Ascending aorta (tissue), 2 donors: ENCODE measurements at regions not wholly inside any gene's neighbourhood (a gene's known extent, or its start where the extent isn't known, plus 50 kb on each side); places are given as distances from the start of the nearest gene placed in this dataset.
A peak's percentile ranks its signal among the peaks of the same experiment; 100 is the strongest.

Source experiments
- DNase-seq, 2 donors: peaks; one replicate each; pipeline ENCODE4 v3.0.0-alpha.2; 2019; ENCODE audit warnings: low spot score in 2 of 2
- H3K27ac ChIP-seq, 2 donors: fragments of 200-600 bp; sonication (generic); one replicate each; pipeline ENCODE4 v1.5.1; 2016 to 2017; ENCODE audit warnings: mild to moderate bottlenecking in 1 of 2
- H3K27me3 ChIP-seq: fragments of 200-600 bp; sonication (generic); one replicate; pipeline ENCODE4 v1.5.1; 2017
- H3K36me3 ChIP-seq, 2 donors: fragments of 200-600 bp; sonication (generic); one replicate each; pipeline ENCODE4 v1.5.1; 2016
- H3K4me1 ChIP-seq, 2 donors: fragments of 200-600 bp; sonication (generic); one replicate each; pipeline ENCODE4 v1.5.1; 2016 to 2017; ENCODE audit warnings: mild to moderate bottlenecking in 1 of 2
- H3K4me3 ChIP-seq, 2 donors: fragments of 200-600 bp; sonication (generic); one replicate each; pipeline ENCODE4 v1.5.1; 2016 to 2017; ENCODE audit warnings: mild to moderate bottlenecking in 1 of 2
- H3K9me3 ChIP-seq, 2 donors: fragments of 200-600 bp; sonication (generic); one replicate each; pipeline ENCODE4 v1.5.1; 2016
- CTCF ChIP-seq, 3 experiments: fragments of 200-600 bp in 2 of 3; fragments of 450-650 bp in 1 of 3; sonication (generic) in 2 of 3; IDR thresholded peaks; one replicate each; pipeline ENCODE4 v1.5.1; 2016 to 2019; ENCODE audit warnings: antibody characterized with exemption in 3 of 3, mild to moderate bottlenecking in 1 of 3, moderate library complexity in 1 of 3
- intact Hi-C: fragments of 100-400 bp; cut with DNase I; formaldehyde crosslinking; loops from one replicate; pipeline ENCODE4 v1.15.1; 2023

DNA sequence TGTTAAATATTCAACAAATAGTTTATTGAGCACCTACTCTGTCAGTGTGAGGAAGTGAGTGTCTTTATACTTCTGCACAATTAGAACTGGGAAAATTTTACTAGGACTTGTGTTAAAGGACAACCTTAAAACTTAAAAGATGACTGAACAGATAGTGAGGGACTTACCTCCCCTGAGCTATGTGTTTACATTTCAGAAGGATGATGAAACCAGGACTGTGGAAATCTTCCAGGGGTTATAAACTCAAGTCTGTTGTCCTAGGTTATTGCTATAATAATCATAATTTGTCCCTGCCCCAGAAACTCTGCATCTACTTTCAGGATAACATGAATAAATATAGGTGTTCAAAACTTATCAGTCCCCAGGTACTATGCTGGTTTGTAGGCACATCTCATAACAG lies 261.0 kb upstream of the MKLN1 start:
- no peak for TF ChIP-seq CTCF (IDR thresholded peaks at IDR 0.05)
- no peak overlapping the region for H3K4me3 ChIP-seq
- H3K27me3 ChIP-seq, result no peaks in the 10 kb centered on the region
- peaks cover 0 to 28% of the 10 kb centered on the region in 2 donors for H3K4me1 ChIP-seq
- peaks cover 0 to 2% of the 10 kb centered on the region in 2 donors for H3K36me3 ChIP-seq
- intact Hi-C loops, result no loop called here
- DNase-seq, result no peak
- H3K9me3 ChIP-seq, result no peaks in the 10 kb centered on the region
- peak overlapping the region; percentile 18 to 35 for H3K27ac ChIP-seq

GRCh38 chr7:131067220-131067619 lies 260.5 kb upstream of the MKLN1 start:
- Histone ChIP-seq H3K27me3 (no peaks in the 10 kb centered on the region), H3K27ac (peak overlapping the region; percentile 20 to 35), H3K4me1 (peaks cover 0 to 30% of the 10 kb centered on the region in 2 donors), H3K4me3 (no peak overlapping the region), H3K36me3 (no peaks in the 10 kb centered on the region), H3K9me3 (no peaks in the 10 kb centered on the region)
- TF ChIP-seq CTCF (IDR thresholded peaks at IDR 0.05), result no peak
- no peak for DNase-seq
- intact Hi-C loops, result no loop called here

DNA sequence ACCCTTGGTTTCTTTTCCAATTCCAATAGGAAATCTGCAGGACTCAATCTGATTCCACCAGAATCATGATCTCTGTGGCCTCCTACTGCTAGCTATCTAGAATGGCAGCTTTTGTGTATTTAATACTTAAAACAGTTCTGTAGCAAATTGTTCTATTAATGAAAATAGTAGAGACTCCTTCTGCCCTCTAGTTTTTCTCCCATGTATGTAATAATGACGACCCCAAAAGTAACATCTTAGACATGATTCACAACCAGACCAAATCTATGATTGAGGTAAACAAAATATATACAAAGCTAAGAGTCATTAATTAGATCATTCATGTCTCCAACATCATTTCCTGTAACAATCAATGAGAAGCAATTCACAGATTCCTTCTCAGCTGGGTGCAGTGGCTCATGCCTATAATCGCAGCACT lies 259.1 kb upstream of the MKLN1 start:
- Histone ChIP-seq H3K27ac (peak overlapping the region; percentile 50 to 54), H3K4me3 (no peak overlapping the region), H3K9me3 (no peaks in the 10 kb centered on the region), H3K36me3 (no peaks in the 10 kb centered on the region), H3K27me3 (no peaks in the 10 kb centered on the region), H3K4me1 (peaks cover 0 to 40% of the 10 kb centered on the region in 2 donors)
- TF ChIP-seq CTCF (IDR thresholded peaks at IDR 0.05), result peak in 1 of 3 experiments; percentile 26
- DNase-seq, result no peak
- intact Hi-C loops, result no loop called here

- H3K27ac ChIP-seq, result peak overlapping the region; percentile 16 to 71
- peak overlapping the region; percentile 18 to 24 for H3K4me3 ChIP-seq
- TF ChIP-seq CTCF (IDR thresholded peaks at IDR 0.05), result peak in 2 of 3 experiments; percentile 27 to 40
- H3K27me3 ChIP-seq, result no peaks in the 10 kb centered on the region
- no peaks in the 10 kb centered on the region for H3K9me3 ChIP-seq
- DNase-seq, result peak in 1 of 2 donors; percentile 82
- H3K36me3 ChIP-seq, result peaks cover 0 to 6% of the 10 kb centered on the region in 2 donors
- intact Hi-C loops, result loop anchor here (5.0 to 10.0 kb wide), 2 partner anchors 35 to 353 kb away; no protein-coding TSS in a partner anchor
- H3K4me1 ChIP-seq, result peaks cover 4 to 54% of the 10 kb centered on the region in 2 donors
These were observed 255.7 kb upstream of the MKLN1 start for GRCh38 chr7:131071786-131072504.

GRCh38 chr7:131072505-131073091 lies 255.1 kb upstream of the MKLN1 start:
- intact Hi-C loops, result loop anchor here (5.0 to 10.0 kb wide), 2 partner anchors 35 to 352 kb away; no protein-coding TSS in a partner anchor

More at GRCh38 chr7:131072505-131073091, 255.1 kb upstream of the MKLN1 start:
- DNase-seq, result no peak
- Histone ChIP-seq H3K9me3 (no peaks in the 10 kb centered on the region), H3K27ac (peak overlapping the region; percentile 16 to 71), H3K27me3 (no peaks in the 10 kb centered on the region), H3K4me3 (peak overlapping the region; percentile 18 to 24), H3K4me1 (peaks cover 7 to 52% of the 10 kb centered on the region in 2 donors), H3K36me3 (peaks cover 0 to 6% of the 10 kb centered on the region in 2 donors)
- TF ChIP-seq CTCF (IDR thresholded peaks at IDR 0.05), result no peak
